ENCODE measurements at regions not wholly inside any gene's neighbourhood (a gene's known extent, or its start where the extent isn't known, plus 50 kb on each side); places are given as distances from the start of the nearest gene placed in this dataset.

- ATAC-seq (ENCODE audit: low read depth) (no peak), DNase-seq (no peak)
- no peak overlapping the region for H3K4me3 Mint-ChIP-seq
- no peaks in the 10 kb centered on the region for H3K4me1 Mint-ChIP-seq
- intact Hi-C loops (cut with micrococcal nuclease), result no loop called here
- H3K36me3 Mint-ChIP-seq (ENCODE audit: low read depth), result no peaks in the 10 kb centered on the region
- H3K9me3 Mint-ChIP-seq, result no peaks in the 10 kb centered on the region
- no peaks in the 10 kb centered on the region for H3K27me3 Mint-ChIP-seq
- H3K27ac Mint-ChIP-seq, result no peak overlapping the region
- no peak for TF ChIP-seq CTCF (IDR thresholded peaks at IDR 0.05)
- CTCF ChIA-PET, result no interaction called here
- POLR2A ChIA-PET, result interaction anchor here (0.6 kb wide), 1 partner anchor 10 kb away, joined by 3 read pairs; no protein-coding TSS in a partner anchor
Observed at GRCh38 chr10:81108516-81109199, 571.0 kb downstream of the SH2D4B start.

GRCh38 chr10:81109200-81109752 is 571.6 kb downstream of the SH2D4B start:
- Mint-ChIP-seq H3K27me3 (no peaks in the 10 kb centered on the region), H3K4me3 (no peak overlapping the region), H3K36me3 (ENCODE audit: low read depth) (no peaks in the 10 kb centered on the region), H3K9me3 (no peaks in the 10 kb centered on the region), H3K4me1 (no peaks in the 10 kb centered on the region), H3K27ac (no peak overlapping the region)
- no peak for ATAC-seq (ENCODE audit: low read depth)
- CTCF ChIA-PET, result no interaction called here
- intact Hi-C loops (cut with micrococcal nuclease), result no loop called here
- POLR2A ChIA-PET, result no interaction called here
- no peak for DNase-seq
- no peak for TF ChIP-seq CTCF (IDR thresholded peaks at IDR 0.05)

- POLR2A ChIA-PET, result no interaction called here
- intact Hi-C loops (cut with micrococcal nuclease), result no loop called here
- no peaks in the 10 kb centered on the region for H3K27me3 Mint-ChIP-seq
- no peaks in the 10 kb centered on the region for H3K36me3 Mint-ChIP-seq (ENCODE audit: low read depth)
- no peaks in the 10 kb centered on the region for H3K4me1 Mint-ChIP-seq
- ATAC-seq (ENCODE audit: low read depth), result no peak
- TF ChIP-seq CTCF (IDR thresholded peaks at IDR 0.05), result no peak
- no peak for DNase-seq
- H3K27ac Mint-ChIP-seq, result no peak overlapping the region
- no peak overlapping the region for H3K4me3 Mint-ChIP-seq
- H3K9me3 Mint-ChIP-seq, result no peaks in the 10 kb centered on the region
- CTCF ChIA-PET, result no interaction called here
Observed at GRCh38 chr10:81116201-81116600, 578.5 kb downstream of the SH2D4B start.

- POLR2A ChIA-PET, result no interaction called here
- no peak overlapping the region for H3K4me3 Mint-ChIP-seq
- no peak for TF ChIP-seq CTCF (IDR thresholded peaks at IDR 0.05)
- H3K27ac Mint-ChIP-seq, result no peak overlapping the region
- no peaks in the 10 kb centered on the region for H3K9me3 Mint-ChIP-seq
- CTCF ChIA-PET, result no interaction called here
- no peaks in the 10 kb centered on the region for H3K4me1 Mint-ChIP-seq
- no peaks in the 10 kb centered on the region for H3K36me3 Mint-ChIP-seq (ENCODE audit: low read depth)
- H3K27me3 Mint-ChIP-seq, result no peaks in the 10 kb centered on the region
- DNase-seq (no peak), ATAC-seq (ENCODE audit: low read depth) (no peak)
- intact Hi-C loops (cut with micrococcal nuclease), result no loop called here
Observed at GRCh38 chr10:81116990-81117389, 579.3 kb downstream of the SH2D4B start.

GRCh38 chr10:81127931-81128330 is 590.2 kb downstream of the SH2D4B start:
- intact Hi-C loops (cut with micrococcal nuclease), result no loop called here
- no peak overlapping the region for H3K27ac Mint-ChIP-seq
- ATAC-seq (ENCODE audit: low read depth), result no peak
- DNase-seq, result no peak
- POLR2A ChIA-PET, result no interaction called here
- H3K4me1 Mint-ChIP-seq, result no peaks in the 10 kb centered on the region
- H3K9me3 Mint-ChIP-seq, result no peaks in the 10 kb centered on the region
- no peak overlapping the region for H3K4me3 Mint-ChIP-seq
- CTCF ChIA-PET, result no interaction called here
- H3K36me3 Mint-ChIP-seq (ENCODE audit: low read depth), result no peaks in the 10 kb centered on the region
- no peaks in the 10 kb centered on the region for H3K27me3 Mint-ChIP-seq
- TF ChIP-seq CTCF (IDR thresholded peaks at IDR 0.05), result no peak

Data from activated B cell treated with CpG ODN at 0.5 μM for 24 hours (primary cell).